GM23248 (cell line): ENCODE measurements at regions not wholly inside any gene's neighbourhood (a gene's known extent, or its start where the extent isn't known, plus 50 kb on each side); places are given as distances from the start of the nearest gene placed in this dataset.
"Not testable (repeated sequence)": the region's sequence is repeated elsewhere in the genome, so short reads cannot be mapped to it uniquely, and the experiment has no call there.

Experiments
- EZH2 ChIP-seq: fragments of 200-600 bp; sonication (generic); IDR thresholded peaks from 2 replicates; pipeline ENCODE4 v1.6.1; 2018; ENCODE audit warnings: antibody characterized with exemption, mild to moderate bottlenecking; ENCODE audit not compliant: insufficient read depth, poor library complexity, severe bottlenecking
- EZH2phosphoT487 ChIP-seq: fragments of 200-600 bp; sonication (generic); IDR thresholded peaks from 2 replicates; pipeline ENCODE4 v1.6.1; 2018; ENCODE audit warnings: antibody characterized with exemption, moderate library complexity, mild to moderate bottlenecking, low read depth; ENCODE audit not compliant: insufficient read depth

DNA sequence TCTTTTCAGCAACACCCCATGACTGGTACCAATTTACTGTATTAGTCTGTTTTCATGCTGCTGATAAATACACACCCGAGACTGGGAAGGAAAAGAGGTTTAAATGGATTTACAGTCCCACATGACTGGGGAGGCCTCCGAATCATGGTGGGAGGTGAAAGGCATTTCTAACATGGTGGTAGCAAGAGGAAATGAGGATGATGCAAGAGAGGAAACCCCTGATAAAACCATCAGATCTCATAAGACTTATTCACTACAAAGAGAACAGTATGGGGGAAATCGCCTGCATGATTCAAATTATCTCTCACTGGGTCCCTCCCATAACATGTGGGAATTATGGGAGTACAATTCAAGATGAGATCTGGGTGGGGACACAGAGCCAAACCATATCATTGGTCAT lies 393.6 kb downstream of the PTPRC start:
- TF ChIP-seq EZH2, EZH2phosphoT487: not testable (repeated sequence)
